Embryonic facial prominence (tissue), 1 donor: ENCODE measurements at regions not wholly inside any gene's neighbourhood (a gene's known extent, or its start where the extent isn't known, plus 50 kb on each side); places are given as distances from the start of the nearest gene placed in this dataset.
A peak's percentile ranks its signal among the peaks of the same experiment; 100 is the strongest.

Experiments used
- DNase-seq: peaks from one replicate; pipeline ENCODE4 v3.0.0-alpha.2; 2016; ENCODE audit errors: extremely low spot score

- no peak for DNase-seq
Observed at GRCh38 chr2:19503406-19503805, 145.0 kb upstream of the OSR1 start.

DNA sequence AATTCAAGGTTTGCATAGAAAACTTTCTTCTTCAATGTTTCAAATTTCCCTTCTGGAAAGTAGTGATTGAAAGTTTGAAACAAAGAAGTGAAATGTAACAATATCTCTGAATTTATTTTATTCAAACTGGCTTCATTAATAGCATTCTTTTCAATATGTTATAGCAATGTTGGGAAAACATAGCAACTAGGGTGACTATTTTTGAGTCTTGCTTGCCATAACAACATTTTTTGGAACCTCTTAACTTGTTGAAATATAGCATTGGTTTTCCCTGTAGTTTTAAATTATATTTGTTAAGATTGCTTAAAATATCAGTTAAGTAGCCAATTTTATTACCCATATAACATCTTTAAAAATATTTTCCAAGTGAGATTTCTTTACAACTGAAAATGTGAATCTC lies 141.7 kb upstream of the OSR1 start:
- no peak for DNase-seq

- DNase-seq: no peak
Observed at GRCh38 chr2:19496646-19497045, 138.2 kb upstream of the OSR1 start.

DNA sequence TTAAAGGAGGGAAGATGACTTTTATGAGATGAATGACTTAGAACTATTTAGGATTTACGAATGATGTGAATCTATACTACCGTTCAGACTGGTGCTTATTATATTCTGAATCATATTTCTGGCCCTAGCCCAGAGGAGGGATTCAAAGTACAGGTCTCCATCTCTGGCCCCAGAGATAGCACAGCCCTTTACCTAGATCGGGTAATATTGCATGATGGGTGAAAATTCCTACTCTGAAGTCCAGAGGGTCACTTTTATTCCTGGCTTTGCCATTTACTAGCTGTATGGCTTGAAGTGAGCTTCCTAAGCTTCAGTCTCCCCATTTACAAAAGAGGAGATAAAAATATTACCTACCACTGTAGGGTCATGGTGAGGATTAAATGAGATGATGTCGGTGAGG lies 135.8 kb upstream of the OSR1 start:
- DNase-seq: no peak

- DNase-seq: no peak
Observed at GRCh38 chr2:19491796-19492195, 133.4 kb upstream of the OSR1 start.

- DNase-seq: no peak
Observed at GRCh38 chr2:19490846-19491435, 132.5 kb upstream of the OSR1 start.

DNA sequence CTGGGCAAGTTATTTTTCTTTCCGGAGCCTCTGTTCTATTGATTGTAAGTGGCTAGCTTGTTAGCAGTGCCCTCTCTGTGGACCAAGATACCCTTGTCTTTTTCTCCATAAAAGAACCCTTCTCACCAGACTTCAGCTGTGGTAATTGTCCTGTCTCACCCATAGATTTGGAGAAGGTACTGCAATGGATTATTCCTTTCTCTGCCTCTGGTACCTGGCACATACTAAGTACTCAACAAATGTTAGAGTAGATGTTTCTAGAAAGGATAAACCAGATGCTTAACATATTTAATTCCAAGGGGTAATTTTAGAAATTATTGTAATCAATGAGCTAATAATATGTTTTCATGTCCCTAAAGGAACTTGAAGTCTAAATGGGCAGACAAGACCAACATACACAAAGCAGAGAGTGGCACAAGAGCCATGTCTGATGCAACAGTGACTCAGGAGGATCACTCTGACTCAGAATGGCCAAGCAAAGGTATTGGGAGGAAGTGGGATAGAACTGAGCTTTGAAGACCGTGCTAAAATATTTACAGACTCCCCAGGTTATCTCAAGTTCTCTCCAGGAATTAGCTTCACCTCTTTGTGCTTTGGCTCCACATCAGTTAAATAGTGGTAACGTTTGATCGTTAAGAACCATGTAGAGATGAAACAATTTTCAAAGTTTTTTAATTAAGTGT lies 129.7 kb upstream of the OSR1 start:
- DNase-seq: no peak

DNA sequence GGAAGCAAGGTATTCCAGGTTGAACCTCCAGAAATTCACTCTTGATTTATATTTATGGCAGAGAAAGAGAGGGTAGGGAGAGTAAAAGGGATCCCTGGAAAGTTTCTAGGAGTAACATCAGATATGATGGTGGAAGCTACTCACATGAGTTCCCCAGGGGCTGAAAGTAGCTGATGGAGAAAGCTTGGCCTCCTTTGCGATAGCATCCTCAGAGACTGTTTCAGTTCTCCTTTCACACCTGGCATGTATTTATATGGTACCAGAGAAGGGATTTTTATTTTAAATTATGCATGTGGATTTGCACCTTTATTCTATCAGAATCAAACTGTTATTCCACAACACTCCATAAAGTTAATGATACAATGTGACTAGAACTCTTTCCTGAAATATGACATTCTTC lies 126.3 kb upstream of the OSR1 start:
- no peak for DNase-seq

DNA sequence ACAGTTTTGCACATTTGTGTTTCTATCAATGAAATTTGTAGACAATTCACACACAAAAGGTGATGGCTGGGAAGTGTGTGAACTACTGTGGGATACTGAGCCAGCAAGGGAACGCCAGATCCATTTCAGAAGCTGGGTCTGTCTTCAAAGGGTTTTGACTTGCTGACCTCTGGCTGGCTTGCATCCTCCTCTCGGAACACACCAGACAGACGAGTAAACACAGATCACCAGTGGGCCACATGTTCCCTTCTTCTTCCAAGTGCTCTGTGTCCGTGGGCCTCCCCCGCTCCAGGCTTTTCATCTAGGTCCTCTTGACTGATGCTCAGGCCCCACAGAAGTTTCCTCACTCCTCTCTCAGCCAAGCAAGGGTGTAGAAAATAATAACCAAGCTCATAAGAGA lies 122.2 kb upstream of the OSR1 start:
- DNase-seq: no peak

DNA sequence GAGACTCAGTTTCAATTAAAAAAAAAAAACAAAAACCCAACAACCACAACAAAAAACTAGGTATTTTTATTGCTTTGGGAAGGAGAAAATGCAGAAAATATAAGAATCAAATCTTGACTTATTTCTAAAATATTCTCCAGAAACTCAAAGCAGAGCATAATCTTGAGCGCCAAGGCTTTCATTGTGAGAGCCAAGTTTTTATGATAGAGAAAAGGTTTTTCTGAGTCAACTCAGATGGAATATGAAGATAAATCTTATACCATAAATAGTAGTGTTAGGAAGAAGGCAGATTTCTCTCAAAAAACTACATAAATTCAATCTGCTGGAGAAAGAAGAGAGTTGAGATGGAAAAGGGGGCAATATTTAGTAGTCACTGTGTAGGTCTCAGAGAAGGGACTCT lies 121.2 kb upstream of the OSR1 start:
- DNase-seq: no peak

DNA sequence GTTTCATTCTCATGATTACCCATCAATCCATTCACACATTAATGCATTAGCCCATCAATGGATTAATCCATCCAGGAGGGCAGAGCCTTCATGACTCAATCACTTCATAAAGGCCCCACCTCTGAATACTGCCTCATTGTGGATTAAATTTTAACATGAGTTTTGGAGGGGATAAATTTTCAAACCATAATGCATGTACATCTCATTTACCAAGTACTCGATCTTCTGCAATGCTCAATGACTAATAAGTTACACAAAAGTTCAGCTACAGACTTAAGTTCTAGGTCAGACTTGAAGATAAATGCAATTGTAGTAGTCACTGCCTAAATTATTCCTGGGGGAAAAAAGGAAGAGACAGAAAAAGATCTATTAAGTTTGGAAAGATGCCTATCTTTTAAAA lies 120.0 kb upstream of the OSR1 start:
- no peak for DNase-seq

- DNase-seq: no peak
Observed at GRCh38 chr2:19476327-19476726, 117.9 kb upstream of the OSR1 start.

GRCh38 chr2:19474128-19474527 lies 115.7 kb upstream of the OSR1 start:
- no peak for DNase-seq

GRCh38 chr2:19473350-19473749 lies 114.9 kb upstream of the OSR1 start:
- no peak for DNase-seq

DNA sequence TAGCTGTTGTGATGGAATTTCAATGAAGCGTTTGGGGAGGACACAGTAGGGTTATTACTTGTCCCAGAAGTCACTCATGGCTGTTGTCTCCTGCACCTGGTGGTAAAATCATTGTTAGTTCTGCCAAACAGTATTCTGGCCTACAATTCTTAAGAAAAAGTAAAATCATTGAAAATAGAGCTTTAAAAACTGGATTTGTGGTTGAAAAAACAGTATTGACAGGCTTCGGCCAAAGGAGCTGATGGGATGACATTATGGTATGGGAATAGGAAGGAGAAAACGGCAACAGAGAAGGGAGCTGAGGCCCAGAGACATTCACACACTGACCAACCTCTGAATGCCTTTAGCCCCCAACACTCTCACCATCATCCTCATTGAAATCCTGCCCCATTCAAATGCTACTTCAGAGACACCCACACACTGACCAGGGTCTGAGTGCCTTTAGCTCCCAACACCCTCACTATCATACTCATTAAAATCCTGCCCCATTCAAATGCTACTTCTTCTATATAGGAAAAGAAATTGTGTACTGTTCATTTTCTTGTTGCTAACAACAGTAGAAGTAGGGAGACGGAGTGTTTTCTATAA lies 114.1 kb upstream of the OSR1 start:
- no peak for DNase-seq

- no peak for DNase-seq
Observed at GRCh38 chr2:19471491-19471890, 113.1 kb upstream of the OSR1 start.

- no peak for DNase-seq
Observed at GRCh38 chr2:19465978-19466377, 107.6 kb upstream of the OSR1 start.

DNA sequence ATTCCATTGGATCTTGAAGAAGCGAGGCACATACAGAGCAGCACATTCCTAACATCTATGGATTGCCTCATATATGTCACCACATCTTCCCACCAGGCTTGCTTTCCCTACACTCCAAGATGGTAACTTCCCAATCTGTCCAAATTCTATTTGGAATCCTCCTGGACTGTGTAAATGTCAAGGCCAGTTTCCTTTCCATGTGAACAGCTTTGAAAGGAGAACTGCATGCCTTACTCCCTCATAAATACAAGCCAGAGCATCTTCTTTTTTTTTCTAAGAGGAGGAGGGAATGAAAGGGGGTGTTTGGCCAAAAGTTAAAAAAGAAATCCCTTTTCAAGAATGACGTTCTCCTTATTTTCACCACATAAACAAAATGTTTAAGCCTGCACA lies 103.8 kb upstream of the OSR1 start:
- no peak for DNase-seq

DNA sequence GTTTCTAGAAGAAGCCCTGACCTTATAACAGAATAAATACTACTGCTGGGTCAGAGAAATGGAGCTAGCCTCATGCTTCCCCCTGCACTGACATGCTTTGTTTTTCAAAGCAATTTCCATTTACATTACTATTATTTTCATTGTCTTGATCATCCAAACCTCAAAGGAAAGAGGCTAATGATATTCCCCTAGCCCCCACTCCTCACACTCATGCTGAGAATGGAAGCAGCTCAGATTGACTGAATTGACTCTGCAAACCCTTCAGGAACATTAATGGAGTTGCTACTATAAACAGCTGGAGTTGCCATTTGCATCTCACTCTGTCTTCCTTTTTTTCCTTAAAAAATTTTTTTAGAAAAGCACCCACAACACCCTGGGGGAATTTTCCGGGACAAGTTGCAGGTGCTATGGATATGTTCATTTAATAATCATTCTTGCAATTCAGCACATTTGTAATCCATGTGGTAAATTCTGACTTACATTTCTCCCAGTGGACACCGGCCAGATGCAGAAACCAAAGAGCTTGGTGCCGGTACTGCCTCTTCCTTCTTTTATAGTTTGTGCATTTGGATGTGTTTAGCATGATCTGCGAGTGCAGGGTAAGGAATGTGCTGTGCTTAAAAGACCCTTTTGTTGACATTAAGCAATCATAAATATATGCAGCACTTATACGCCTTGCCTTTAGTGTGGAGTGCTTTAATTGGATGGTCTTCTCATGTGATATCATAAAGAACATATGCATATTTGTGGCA lies 103.3 kb upstream of the OSR1 start:
- DNase-seq: peak; percentile 37

- no peak for DNase-seq
Observed at GRCh38 chr2:19460761-19461160, 102.3 kb upstream of the OSR1 start.

DNA sequence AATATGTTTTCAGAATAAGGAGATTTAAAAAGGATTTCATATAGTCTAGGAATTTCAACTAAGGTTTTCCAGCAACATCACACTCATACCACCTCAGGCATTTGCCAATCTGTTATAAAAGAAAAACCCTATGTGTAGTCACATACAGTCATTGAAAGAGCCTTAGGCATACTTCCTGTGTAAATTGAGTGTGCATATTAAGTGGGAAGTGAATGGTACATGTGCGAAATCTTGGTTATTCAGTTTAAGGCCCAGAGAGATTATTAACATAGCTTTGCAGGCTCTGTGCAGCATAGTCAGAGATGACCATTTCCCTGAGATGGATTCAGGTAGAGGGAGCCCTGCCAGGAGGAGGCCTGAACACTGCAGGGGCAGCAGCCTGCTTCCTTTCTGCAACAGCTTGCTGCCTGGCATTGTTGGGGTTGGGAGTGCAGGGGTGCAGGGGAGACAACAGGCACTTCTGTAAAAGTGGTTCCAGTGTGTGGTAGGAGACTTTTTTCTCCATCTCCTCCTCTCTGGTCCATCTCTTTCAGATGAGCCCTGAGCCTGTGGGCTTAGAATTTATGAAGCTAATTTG lies 100.1 kb upstream of the OSR1 start:
- no peak for DNase-seq

DNA sequence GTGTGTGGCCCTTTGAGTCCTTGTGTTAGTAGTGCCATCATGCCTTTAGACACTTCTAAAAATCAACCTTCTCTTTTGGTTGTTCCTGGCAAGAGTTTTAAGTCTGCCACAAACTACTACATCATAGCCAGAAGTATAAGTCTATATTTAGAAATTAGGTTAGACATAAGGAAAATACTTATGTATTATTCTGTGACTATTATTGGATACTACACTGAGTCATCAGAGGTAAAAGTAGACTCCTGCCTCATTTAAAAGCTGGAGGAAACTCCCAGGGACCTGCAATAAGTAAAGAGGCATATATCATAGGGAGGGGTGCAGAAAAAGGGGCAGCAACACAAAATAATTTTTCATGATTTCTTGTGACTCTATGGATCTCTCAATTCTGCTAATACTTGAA lies 99.4 kb upstream of the OSR1 start:
- DNase-seq: no peak
